ENCODE measurements at regions not wholly inside any gene's neighbourhood (a gene's known extent, or its start where the extent isn't known, plus 50 kb on each side); places are given as distances from the start of the nearest gene placed in this dataset.

GRCh38 chr12:94056419-94057158 is 91.8 kb upstream of the PLXNC1 start:
- TF ChIP-seq CTCF (IDR thresholded peaks at IDR 0.05): no peak
- no peak for TF ChIP-seq POLR2A (IDR thresholded peaks at IDR 0.05)
